ENCODE measurements at regions not wholly inside any gene's neighbourhood (a gene's known extent, or its start where the extent isn't known, plus 50 kb on each side); places are given as distances from the start of the nearest gene placed in this dataset.

DNA sequence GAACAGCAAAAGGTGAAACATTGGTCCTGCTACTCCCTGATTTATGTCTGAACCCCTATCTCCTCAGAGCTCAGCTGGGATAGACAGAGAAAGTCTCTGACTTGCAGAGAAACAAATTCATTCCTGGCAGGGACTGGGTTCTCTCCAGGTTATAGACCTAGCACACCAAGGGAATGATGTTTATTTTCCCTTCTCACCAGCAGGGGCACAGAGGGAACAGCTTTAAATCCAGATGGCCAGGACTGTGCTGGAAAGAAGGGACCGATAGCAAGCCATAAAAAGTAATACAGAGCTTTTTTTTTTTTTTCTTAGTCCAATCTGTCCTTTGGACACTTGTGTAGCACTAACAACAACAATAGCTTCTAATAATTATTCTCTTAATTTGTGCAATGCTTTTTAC, 141.1 kb upstream of the C9orf72 start:
- TF ChIP-seq CTCF (IDR thresholded peaks at IDR 0.05) = no peak

GRCh38 chr9:27715651-27716050, 142.4 kb upstream of the C9orf72 start:
- Histone ChIP-seq H3K4me1 (no peaks in the 10 kb centered on the region), H3K27ac (no peak overlapping the region), H3K4me3 (no peak overlapping the region), H3K9me3 (no peaks in the 10 kb centered on the region), H3K36me3 (no peaks in the 10 kb centered on the region), H3K27me3 (no peaks in the 10 kb centered on the region)
- no peak for ATAC-seq
- no peak for TF ChIP-seq CTCF (IDR thresholded peaks at IDR 0.05)
- intact Hi-C loops (cut with DNase I) = no loop called here
- no peak for DNase-seq

More for the DNA sequence above, 141.1 kb upstream of the C9orf72 start:
- no peak overlapping the region for H3K4me3 ChIP-seq
- intact Hi-C loops (cut with DNase I) = no loop called here
- H3K4me1 ChIP-seq = no peaks in the 10 kb centered on the region
- no peak for ATAC-seq
- no peak overlapping the region for H3K27ac ChIP-seq
- H3K9me3 ChIP-seq = peaks cover 0 to 4% of the 10 kb centered on the region in 2 donors
- DNase-seq = no peak
- no peaks in the 10 kb centered on the region for H3K36me3 ChIP-seq
- H3K27me3 ChIP-seq = no peaks in the 10 kb centered on the region

DNA sequence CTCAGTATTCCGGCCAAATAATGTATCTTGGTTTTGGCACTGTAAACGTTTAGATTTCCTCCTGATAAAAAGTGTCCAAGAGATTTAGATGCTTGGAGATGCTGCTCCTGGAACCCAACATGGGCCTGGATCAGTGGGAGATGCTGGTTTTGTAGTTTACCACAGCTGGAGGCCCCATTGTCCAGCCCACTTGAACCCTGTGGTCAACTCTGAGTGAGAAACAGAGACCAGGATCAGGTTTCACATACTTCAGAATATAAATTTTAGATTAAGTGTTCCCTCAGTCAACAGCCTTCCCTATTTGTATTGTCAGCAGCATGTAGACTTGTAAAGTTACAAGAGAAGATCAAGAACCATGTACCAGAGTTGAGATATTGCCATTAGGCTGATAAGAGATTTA, 144.7 kb upstream of the C9orf72 start:
- intact Hi-C loops (cut with DNase I) = no loop called here
- H3K27me3 ChIP-seq = no peaks in the 10 kb centered on the region
- no peaks in the 10 kb centered on the region for H3K9me3 ChIP-seq
- no peak for TF ChIP-seq CTCF (IDR thresholded peaks at IDR 0.05)
- no peaks in the 10 kb centered on the region for H3K4me1 ChIP-seq
- no peak overlapping the region for H3K27ac ChIP-seq
- ATAC-seq (no peak), DNase-seq (no peak)
- H3K36me3 ChIP-seq = no peaks in the 10 kb centered on the region
- no peak overlapping the region for H3K4me3 ChIP-seq

DNA sequence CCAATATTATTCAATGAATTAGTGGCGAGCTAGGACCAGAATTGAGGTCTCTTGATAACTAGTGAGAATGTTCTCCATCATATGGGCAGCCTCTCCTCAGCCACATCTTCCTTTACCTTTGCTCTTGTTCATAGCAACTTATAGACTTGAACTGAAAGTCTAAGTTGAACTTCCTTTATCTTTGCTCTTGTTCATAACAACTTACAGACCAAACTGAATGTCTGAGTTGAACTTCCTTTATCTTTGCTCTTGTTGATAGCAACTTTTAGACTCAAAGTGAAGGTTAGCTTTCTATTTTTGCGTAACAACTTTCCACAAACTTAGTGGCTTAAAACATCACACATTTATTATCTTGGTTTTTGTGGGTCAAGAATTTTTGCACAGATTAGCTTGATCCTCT, 146.4 kb upstream of the C9orf72 start:
- Histone ChIP-seq H3K27ac (no peak overlapping the region), H3K4me3 (no peak overlapping the region), H3K36me3 (no peaks in the 10 kb centered on the region), H3K27me3 (no peaks in the 10 kb centered on the region), H3K4me1 (no peaks in the 10 kb centered on the region), H3K9me3 (no peaks in the 10 kb centered on the region)
- TF ChIP-seq CTCF (IDR thresholded peaks at IDR 0.05) = no peak
- ATAC-seq = no peak
- intact Hi-C loops (cut with DNase I) = no loop called here
- DNase-seq = no peak

DNA sequence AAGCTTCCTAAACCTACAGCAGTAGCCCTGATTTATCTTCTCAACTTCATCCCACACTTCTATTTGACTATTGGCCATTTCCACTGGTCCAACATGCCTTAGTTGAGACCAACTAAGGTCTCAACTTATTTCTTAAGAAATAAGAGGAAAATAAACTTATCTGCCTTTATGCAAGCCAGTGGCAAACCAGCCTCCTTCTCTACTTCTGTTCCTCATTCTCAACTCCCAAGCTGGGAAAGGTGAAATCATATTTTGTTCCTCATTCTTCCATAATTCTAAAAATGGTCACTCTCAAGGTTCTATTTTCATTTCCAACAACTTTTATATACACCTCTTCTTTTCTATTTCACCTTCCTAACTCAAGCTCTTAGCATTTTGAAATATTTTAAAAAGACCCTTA, 149.6 kb upstream of the C9orf72 start:
- Histone ChIP-seq H3K4me3 (no peak overlapping the region), H3K27ac (no peak overlapping the region), H3K36me3 (no peaks in the 10 kb centered on the region), H3K4me1 (no peaks in the 10 kb centered on the region), H3K9me3 (no peaks in the 10 kb centered on the region), H3K27me3 (no peaks in the 10 kb centered on the region)
- ATAC-seq = no peak
- no peak for TF ChIP-seq CTCF (IDR thresholded peaks at IDR 0.05)
- intact Hi-C loops (cut with DNase I) = loop anchor here in 1 of 2 donors (2.0 kb wide), 1 partner anchor 34 kb away; no protein-coding TSS in a partner anchor
- no peak for DNase-seq
